AG09309 (cell line): ENCODE measurements at regions not wholly inside any gene's neighbourhood (a gene's known extent, or its start where the extent isn't known, plus 50 kb on each side); places are given as distances from the start of the nearest gene placed in this dataset.

Source experiments
- DNase-seq: peaks from one replicate; pipeline ENCODE4 v3.0.0-alpha.2; 2010; ENCODE audit warnings: low read depth
- H3K4me3 ChIP-seq: 2 replicates; pipeline ENCODE4 v1.5.1; 2011; ENCODE audit warnings: mild to moderate bottlenecking, low read depth, low read length, moderate library complexity; ENCODE audit not compliant: control insufficient read depth
- CTCF ChIP-seq: IDR thresholded peaks from 2 replicates; pipeline ENCODE4 v1.5.1; 2011; ENCODE audit warnings: mild to moderate bottlenecking, low read depth, low read length, inconsistent platforms; ENCODE audit not compliant: insufficient read depth, control insufficient read depth; ENCODE audit errors: missing control alignments

DNA sequence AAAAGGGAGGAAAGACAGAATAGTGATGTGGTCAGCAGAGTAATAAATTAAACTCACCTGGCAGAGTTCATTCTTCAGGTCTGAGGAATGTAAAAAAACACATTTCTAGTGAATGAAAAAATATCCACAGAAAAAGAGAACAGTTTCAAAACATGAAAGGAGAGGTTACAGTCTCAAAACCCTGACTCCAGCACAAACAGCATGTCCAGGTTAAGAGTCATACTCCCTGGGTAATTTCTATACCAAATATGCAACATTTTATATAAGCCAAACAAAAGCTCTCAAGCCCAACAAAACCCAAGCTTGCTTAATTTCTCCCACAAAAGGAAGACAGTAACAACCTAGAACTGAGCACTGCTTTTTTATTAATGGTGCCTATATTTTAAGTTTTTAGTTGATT, 173.0 kb downstream of the NTMT2 start:
- H3K4me3 ChIP-seq: no peak overlapping the region
- TF ChIP-seq CTCF: no peak
- DNase-seq: no peak

GRCh38 chr1:170321113-170321512, 175.4 kb downstream of the NTMT2 start:
- H3K4me3 ChIP-seq: no peak overlapping the region
- no peak for TF ChIP-seq CTCF
- DNase-seq: no peak

DNA sequence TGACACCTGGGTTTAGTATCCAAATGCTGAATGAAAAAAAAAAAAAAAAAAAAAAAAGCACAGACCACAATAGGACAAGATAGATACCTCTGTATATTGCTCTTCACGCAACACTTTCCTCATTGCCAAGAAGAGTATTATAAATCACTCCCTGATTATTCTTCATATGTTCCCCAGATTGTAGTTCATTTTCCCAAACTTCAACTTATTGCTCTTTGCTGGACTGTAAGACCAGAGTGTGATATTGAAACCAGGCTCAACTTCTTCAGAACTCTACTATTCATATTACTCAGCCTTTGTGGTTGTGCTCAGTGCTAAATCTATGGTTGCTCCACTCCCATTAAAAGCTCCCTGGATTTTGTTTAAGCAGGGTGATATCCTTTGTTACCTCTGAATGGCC, 180.4 kb downstream of the NTMT2 start:
- H3K4me3 ChIP-seq: no peak overlapping the region
- no peak for DNase-seq
- no peak for TF ChIP-seq CTCF

- no peak overlapping the region for H3K4me3 ChIP-seq
- TF ChIP-seq CTCF: no peak
- DNase-seq: no peak
These were observed 187.0 kb downstream of the NTMT2 start for GRCh38 chr1:170332801-170333200.

DNA sequence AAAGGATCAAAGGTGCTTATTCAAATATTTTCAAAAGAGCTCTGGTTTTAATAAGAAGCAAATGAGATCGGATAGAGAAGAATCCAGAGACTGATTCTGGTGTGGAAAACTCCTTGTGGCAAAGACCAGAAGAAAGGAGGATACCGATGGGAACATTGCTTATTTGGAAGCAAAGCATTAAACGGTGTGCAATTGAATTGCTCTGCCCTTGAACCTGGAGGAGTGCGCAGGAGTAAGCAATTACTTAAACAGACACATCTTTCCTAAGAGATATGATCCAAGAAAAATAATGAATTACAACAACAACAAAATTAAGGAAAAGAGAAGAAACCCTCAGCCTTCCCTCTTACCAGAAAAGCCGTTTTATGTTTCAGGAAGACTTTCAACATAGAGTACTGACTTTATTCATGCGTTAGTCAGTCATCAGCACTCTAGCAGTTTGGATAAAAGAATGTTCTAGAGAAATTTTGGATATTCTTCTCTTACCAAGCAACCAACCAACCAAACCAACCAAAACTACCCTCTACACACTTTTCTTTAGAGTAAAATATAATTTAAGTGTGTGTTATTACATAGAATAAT, 191.7 kb downstream of the NTMT2 start:
- TF ChIP-seq CTCF: no peak
- no peak for DNase-seq
- H3K4me3 ChIP-seq: no peak overlapping the region

DNA sequence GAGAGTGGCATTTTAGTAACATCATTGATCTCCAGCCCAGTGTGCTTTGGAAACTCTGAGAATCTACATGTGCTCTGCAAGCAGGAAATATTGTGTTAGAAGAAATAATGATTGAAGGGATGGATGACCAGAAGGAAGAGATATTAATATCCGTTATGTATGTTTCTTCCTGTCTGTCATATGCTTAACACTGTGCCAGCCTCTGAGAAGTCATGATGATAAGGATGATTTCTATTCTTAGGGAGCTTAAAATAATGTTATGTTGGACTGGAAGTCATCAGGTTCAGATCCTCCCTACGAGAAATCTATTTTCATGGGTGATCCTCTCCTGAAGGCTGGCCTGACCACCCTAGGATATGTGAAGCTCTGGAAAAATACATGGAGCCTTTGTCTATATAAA, 192.4 kb upstream of the GORAB start:
- DNase-seq: no peak
- H3K4me3 ChIP-seq: no peak overlapping the region
- no peak for TF ChIP-seq CTCF

DNA sequence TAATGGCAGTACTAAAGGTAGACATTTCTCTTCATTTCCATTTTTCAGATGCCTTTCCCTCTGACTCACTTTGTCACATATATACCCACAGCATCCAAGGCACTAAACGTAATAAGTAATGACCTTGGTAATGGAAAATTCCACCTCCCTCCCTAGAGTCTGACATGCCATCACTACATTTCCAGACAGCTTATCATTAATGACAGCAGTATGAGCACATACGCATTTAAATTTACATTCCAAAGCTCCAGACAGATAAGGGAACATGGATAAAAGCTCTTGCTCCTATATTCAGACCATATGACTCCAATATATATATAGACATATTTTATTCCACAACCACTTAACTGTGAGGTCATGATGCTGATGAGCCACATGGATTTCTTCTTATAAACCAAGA, 191.7 kb upstream of the GORAB start:
- no peak for TF ChIP-seq CTCF
- no peak for DNase-seq
- no peak overlapping the region for H3K4me3 ChIP-seq
